SK-N-SH (cell line): ENCODE measurements at regions not wholly inside any gene's neighbourhood (a gene's known extent, or its start where the extent isn't known, plus 50 kb on each side); places are given as distances from the start of the nearest gene placed in this dataset.

Experiments
- CHD2 ChIP-seq: fragments of 150-350 bp; IDR thresholded peaks from 2 replicates; pipeline ENCODE4 v1.6.1; 2018; ENCODE audit warnings: low read length; ENCODE audit not compliant: partially characterized antibody
- FOXJ3 ChIP-seq: sonication (generic); formaldehyde crosslinking; IDR thresholded peaks from 2 replicates; pipeline ENCODE4 v1.5.1; 2020; ENCODE audit warnings: mild to moderate bottlenecking, missing genetic modification reagents
- FOXM1 ChIP-seq: IDR thresholded peaks from 2 replicates; pipeline ENCODE4 v1.4.0; 2012; ENCODE audit warnings: low read depth, mild to moderate bottlenecking
- NFIC ChIP-seq: IDR thresholded peaks from 2 replicates; pipeline ENCODE4 v1.4.0; 2012; ENCODE audit warnings: borderline replicate concordance
- POLR2AphosphoS5 ChIP-seq: IDR thresholded peaks from 2 replicates; pipeline ENCODE4 v1.6.1; 2012; ENCODE audit warnings: low read depth, low read length
- RAD21 ChIP-seq: IDR thresholded peaks from 2 replicates; pipeline ENCODE4 v1.6.1; 2012; ENCODE audit warnings: mild to moderate bottlenecking, low read length
- RFX5 ChIP-seq: IDR thresholded peaks from 2 replicates; pipeline ENCODE4 v1.6.1; 2012; ENCODE audit warnings: mild to moderate bottlenecking, improper control_type of control experiment, low read length
- TF ChIP-seq, protein P1 (sequence below): fragments of 200-600 bp; sonication (generic); IDR thresholded peaks from 2 replicates; pipeline ENCODE4 v1.6.1; 2017; ENCODE audit warnings: antibody characterized with exemption, mild to moderate bottlenecking, moderate library complexity

DNA sequence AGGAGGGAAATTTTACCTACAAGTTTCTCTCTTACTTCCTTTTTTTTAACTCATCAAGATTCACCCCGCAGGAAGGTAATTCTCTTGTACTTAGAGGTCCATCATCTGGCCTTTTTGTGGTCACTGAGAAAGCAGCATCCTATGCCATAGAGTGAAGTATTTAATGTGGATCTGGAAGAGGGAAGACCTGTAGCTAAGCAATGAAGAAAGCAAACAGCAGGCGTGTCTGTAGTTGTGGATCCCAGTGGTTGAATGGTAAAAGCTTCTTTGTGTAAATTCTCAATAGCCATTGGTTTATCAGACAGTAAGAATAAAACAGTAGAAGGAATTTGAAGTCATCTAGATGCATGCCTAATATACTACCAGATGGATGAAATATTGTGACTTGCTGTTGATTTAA lies 196.4 kb downstream of the ANKRD7 start:
- TF ChIP-seq NFIC (no peak), RAD21 (no peak), FOXM1 (no peak), POLR2AphosphoS5 (no peak), RFX5 (no peak), FOXJ3 (CRISPR knock-in tag) (no peak), CHD2 (no peak)
- TF ChIP-seq, protein P1, sequence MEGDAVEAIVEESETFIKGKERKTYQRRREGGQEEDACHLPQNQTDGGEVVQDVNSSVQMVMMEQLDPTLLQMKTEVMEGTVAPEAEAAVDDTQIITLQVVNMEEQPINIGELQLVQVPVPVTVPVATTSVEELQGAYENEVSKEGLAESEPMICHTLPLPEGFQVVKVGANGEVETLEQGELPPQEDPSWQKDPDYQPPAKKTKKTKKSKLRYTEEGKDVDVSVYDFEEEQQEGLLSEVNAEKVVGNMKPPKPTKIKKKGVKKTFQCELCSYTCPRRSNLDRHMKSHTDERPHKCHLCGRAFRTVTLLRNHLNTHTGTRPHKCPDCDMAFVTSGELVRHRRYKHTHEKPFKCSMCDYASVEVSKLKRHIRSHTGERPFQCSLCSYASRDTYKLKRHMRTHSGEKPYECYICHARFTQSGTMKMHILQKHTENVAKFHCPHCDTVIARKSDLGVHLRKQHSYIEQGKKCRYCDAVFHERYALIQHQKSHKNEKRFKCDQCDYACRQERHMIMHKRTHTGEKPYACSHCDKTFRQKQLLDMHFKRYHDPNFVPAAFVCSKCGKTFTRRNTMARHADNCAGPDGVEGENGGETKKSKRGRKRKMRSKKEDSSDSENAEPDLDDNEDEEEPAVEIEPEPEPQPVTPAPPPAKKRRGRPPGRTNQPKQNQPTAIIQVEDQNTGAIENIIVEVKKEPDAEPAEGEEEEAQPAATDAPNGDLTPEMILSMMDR: no peak
